RKO (cell line): ENCODE measurements at regions not wholly inside any gene's neighbourhood (a gene's known extent, or its start where the extent isn't known, plus 50 kb on each side); places are given as distances from the start of the nearest gene placed in this dataset.

Experiments used
- DNase-seq: peaks from one replicate; pipeline ENCODE4 v3.0.0-alpha.2; 2016; ENCODE audit warnings: low spot score

GRCh38 chr15:89421219-89421618 is 75.2 kb downstream of the RHCG start:
- no peak for DNase-seq

- peak; percentile 42 for DNase-seq
Measured at GRCh38 chr15:89419370-89419984, 76.9 kb downstream of the RHCG start.

GRCh38 chr15:89417206-89417725 is 79.1 kb downstream of the RHCG start:
- DNase-seq: no peak

GRCh38 chr15:89416339-89417183 is 79.8 kb downstream of the RHCG start:
- DNase-seq: peak; percentile 83

- no peak for DNase-seq
Measured at GRCh38 chr15:89414571-89414970, 79.9 kb upstream of the POLG start.

- no peak for DNase-seq
Measured at GRCh38 chr15:89413877-89414276, 79.3 kb upstream of the POLG start.

- no peak for DNase-seq
Measured at GRCh38 chr15:89412905-89413411, 78.3 kb upstream of the POLG start.

GRCh38 chr15:89410039-89410435 is 75.4 kb upstream of the POLG start:
- no peak for DNase-seq

- no peak for DNase-seq
Measured at GRCh38 chr15:89409184-89410038, 74.8 kb upstream of the POLG start.

GRCh38 chr15:89408372-89409183 is 74.0 kb upstream of the POLG start:
- no peak for DNase-seq

GRCh38 chr15:89406940-89407607 is 72.5 kb upstream of the POLG start:
- no peak for DNase-seq

GRCh38 chr15:89406218-89406939 is 71.8 kb upstream of the POLG start:
- DNase-seq: no peak

GRCh38 chr15:89405494-89405893 is 70.9 kb upstream of the POLG start:
- no peak for DNase-seq

GRCh38 chr15:89404023-89404422 is 69.4 kb upstream of the POLG start:
- DNase-seq: no peak

GRCh38 chr15:89402518-89402805 is 67.8 kb upstream of the POLG start:
- no peak for DNase-seq

- peak; percentile 14 for DNase-seq
Measured at GRCh38 chr15:89401631-89402517, 67.2 kb upstream of the POLG start.

GRCh38 chr15:89400782-89401545 is 66.3 kb upstream of the POLG start:
- no peak for DNase-seq

GRCh38 chr15:89400116-89400781 is 65.6 kb upstream of the POLG start:
- DNase-seq: no peak
